ENCODE measurements at regions not wholly inside any gene's neighbourhood (a gene's known extent, or its start where the extent isn't known, plus 50 kb on each side); places are given as distances from the start of the nearest gene placed in this dataset.
"Not testable (repeated sequence)": the region's sequence is repeated elsewhere in the genome, so short reads cannot be mapped to it uniquely, and the experiment has no call there.

DNA sequence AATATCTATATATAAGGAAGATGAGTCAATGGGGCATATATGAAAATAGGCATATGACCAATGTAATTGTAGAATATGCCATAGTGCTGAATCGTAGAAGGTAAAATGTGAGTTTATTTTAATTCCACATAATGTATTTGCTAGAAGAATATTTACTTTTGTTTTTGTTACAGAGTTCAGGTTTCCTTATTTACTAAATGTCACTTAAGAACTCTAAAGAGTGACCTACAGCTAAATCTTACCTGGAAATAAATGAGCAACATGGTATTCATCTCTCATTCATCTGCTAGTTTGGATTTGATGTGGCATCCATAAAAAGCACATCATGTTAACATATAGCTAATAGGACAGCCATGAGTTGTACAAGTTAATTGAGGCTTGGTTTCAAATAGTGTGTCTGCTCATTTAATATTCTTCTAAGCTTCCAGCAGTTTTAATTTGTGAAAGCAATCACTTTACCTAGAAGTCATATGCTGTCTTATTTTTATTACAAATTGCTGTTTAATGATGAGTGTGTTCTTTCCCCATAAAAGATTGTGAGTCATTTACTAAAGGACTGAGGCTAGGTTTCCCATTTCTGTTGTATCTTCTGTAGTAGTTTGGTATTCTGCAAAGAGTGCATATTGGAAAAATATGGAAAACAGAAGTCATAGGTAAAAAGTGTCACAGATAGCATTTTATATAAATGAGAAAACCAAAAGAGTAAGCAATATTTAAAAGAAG is 222.1 kb upstream of the POU1F1 start:
- DNase-seq (ENCODE audit: low spot score in 2 of 2), result no peak
- H3K9me3 ChIP-seq, result no peaks in the 10 kb centered on the region
- in situ Hi-C loops (cut with MboI; ENCODE audit: low sequenced_read_pairs), result no loop called here
- no peaks in the 10 kb centered on the region for H3K36me3 ChIP-seq (replicated peaks)
- no peaks in the 10 kb centered on the region for H3K4me1 ChIP-seq
- peaks cover 3% of the 10 kb centered on the region; the same call in 1 of the 2 replicates for H3K27me3 ChIP-seq (ENCODE audit: low read depth)
- no peak overlapping the region for H3K4me3 ChIP-seq

DNA sequence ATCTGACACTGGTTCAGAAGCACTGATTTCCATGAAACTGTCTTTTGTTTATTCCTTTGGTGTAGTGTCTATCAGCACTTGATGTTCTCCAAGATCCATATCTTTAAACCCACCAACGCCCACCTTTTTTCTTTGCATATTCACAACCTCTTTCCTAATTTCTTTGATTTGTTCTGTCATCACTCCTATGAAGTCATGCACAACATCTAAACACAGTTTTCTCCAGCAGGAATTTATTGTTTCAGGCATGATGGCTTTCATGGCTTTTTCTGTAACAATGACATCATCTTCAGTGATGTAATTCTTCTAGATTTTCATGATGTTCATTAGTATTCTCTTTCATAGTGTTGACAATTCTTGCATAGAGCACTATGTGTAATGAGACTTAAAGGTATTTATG is 219.6 kb upstream of the POU1F1 start:
- Histone ChIP-seq H3K4me3 (no peak overlapping the region), H3K9me3 (no peaks in the 10 kb centered on the region), H3K4me1 (no peaks in the 10 kb centered on the region), H3K27me3 (ENCODE audit: low read depth) (peaks cover 3% of the 10 kb centered on the region; the same call in 1 of the 2 replicates), H3K36me3 (replicated peaks) (no peaks in the 10 kb centered on the region)
- in situ Hi-C loops (cut with MboI; ENCODE audit: low sequenced_read_pairs), result no loop called here
- DNase-seq (ENCODE audit: low spot score in 2 of 2), result no peak

DNA sequence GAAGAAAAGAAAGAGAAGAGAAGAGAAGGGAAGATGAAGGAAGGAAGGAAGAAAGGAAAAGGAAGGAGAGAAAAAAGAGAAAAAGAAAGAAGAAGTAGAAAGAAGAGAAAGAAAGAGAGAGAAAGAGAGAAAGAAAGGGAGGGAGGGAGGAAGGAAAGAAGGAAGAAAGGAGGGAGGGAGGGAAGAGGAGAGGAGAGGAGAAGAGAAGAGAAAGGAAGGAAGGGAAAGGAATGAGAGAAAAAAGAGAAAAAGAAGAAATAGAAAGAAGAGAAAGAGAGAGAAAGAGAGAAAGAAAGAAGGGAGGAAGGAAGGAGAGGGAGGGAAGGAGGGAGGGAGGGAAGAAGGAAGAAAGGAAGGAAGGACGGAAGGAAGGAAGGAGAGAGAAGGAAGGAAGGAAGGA is 217.9 kb upstream of the POU1F1 start:
- Histone ChIP-seq H3K4me3 (no peak overlapping the region), H3K27me3 (ENCODE audit: low read depth) (peaks cover 11% of the 10 kb centered on the region), H3K4me1 (no peaks in the 10 kb centered on the region), H3K36me3 (replicated peaks) (no peaks in the 10 kb centered on the region), H3K9me3 (no peaks in the 10 kb centered on the region)
- in situ Hi-C loops (cut with MboI; ENCODE audit: low sequenced_read_pairs), result no loop called here
- DNase-seq (ENCODE audit: low spot score in 2 of 2), result no peak

DNA sequence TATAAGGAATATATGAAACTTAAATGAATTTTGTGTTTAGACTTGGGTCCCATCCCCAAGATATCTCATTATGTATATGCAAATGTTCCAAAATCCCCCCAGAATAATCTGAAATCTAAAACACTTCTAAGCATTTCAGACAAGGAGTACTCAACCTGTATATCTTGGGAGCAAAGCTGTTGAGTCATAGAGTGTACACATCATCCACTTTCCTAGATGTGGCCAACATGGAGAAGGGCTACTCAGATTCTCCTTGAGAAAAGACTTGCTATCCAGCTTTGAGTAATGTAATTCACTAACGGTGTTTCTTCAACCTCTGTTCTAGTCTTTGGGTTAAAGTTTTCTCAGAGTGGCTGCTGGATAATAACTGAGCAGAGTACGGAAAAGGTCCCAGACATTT is 215.5 kb upstream of the POU1F1 start:
- in situ Hi-C loops (cut with MboI; ENCODE audit: low sequenced_read_pairs), result no loop called here
- peaks cover 8% of the 10 kb centered on the region for H3K27me3 ChIP-seq (ENCODE audit: low read depth)
- H3K9me3 ChIP-seq, result no peaks in the 10 kb centered on the region
- no peaks in the 10 kb centered on the region for H3K36me3 ChIP-seq (replicated peaks)
- no peaks in the 10 kb centered on the region for H3K4me1 ChIP-seq
- DNase-seq (ENCODE audit: low spot score in 2 of 2), result no peak
- H3K4me3 ChIP-seq, result no peak overlapping the region

DNA sequence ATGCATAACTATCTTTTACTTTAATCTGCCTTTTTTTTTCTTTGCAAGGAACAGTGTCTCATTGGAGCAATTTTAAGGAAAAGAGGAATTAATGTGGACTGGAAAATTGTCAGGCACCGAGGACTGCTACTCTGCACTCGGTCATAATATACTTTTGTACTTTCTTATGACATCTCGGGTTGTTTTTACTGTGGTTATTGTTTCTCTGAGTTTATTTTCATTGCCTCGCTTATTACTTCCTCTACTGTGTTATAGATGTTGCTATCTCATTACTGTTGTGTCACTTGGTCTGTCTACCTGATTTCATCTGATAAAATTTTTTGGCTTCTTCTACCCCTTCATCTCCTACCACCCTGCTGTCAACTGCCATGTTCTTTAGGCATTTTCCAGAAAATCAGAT is 213.5 kb upstream of the POU1F1 start:
- Histone ChIP-seq H3K4me1 (no peaks in the 10 kb centered on the region), H3K9me3 (no peaks in the 10 kb centered on the region), H3K27me3 (ENCODE audit: low read depth) (peaks cover 8% of the 10 kb centered on the region), H3K4me3 (no peak overlapping the region), H3K36me3 (replicated peaks) (no peaks in the 10 kb centered on the region)
- in situ Hi-C loops (cut with MboI; ENCODE audit: low sequenced_read_pairs), result no loop called here
- DNase-seq (ENCODE audit: low spot score in 2 of 2), result no peak

DNA sequence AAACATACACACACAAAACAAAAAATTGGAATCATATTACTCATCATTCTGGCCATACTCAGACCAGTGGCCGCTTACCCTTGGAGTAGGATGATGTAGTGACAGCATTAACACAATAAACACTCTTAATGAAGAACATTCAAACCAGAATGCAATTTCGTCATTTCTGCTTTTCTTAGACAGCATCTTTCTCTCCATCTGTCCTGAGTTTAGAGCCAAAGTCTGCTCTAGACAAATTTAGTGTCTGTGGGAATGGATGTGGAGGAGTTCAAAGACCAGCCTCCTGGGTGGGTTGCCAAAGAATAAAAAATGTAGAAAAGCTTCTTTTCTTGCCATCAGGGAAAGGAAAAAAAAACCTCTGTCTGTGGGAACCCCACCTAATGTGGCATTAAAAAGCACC is 212.4 kb upstream of the POU1F1 start:
- Histone ChIP-seq H3K9me3 (no peaks in the 10 kb centered on the region), H3K4me3 (no peak overlapping the region), H3K4me1 (no peaks in the 10 kb centered on the region), H3K36me3 (replicated peaks) (no peaks in the 10 kb centered on the region), H3K27me3 (ENCODE audit: low read depth) (peaks cover 8% of the 10 kb centered on the region)
- in situ Hi-C loops (cut with MboI; ENCODE audit: low sequenced_read_pairs), result no loop called here
- no peak for DNase-seq (ENCODE audit: low spot score in 2 of 2)

DNA sequence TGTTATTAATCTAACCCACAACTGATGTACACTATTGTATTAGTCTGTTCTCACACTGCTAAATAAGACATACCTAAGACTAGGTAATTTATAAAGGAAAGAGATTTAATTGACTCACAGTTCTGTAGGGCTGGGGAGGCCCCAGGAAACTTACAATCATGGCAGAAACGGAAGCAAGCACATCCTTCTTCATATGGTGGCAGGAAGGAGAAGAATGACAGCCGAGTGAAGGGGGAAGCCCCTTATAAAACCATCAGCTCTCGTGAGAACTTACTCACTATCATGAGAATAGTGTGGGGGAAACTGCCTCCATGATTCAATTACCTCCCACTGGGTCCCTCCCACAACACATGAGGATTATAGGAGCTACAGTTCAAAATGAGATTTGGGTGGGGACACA is 210.3 kb upstream of the POU1F1 start:
- H3K9me3 ChIP-seq; H3K4me1 ChIP-seq; H3K27me3 ChIP-seq (ENCODE audit: low read depth); DNase-seq (ENCODE audit: low spot score in 2 of 2); H3K4me3 ChIP-seq; in situ Hi-C loops (cut with MboI; ENCODE audit: low sequenced_read_pairs); H3K36me3 ChIP-seq (replicated peaks): not testable (repeated sequence)

DNA sequence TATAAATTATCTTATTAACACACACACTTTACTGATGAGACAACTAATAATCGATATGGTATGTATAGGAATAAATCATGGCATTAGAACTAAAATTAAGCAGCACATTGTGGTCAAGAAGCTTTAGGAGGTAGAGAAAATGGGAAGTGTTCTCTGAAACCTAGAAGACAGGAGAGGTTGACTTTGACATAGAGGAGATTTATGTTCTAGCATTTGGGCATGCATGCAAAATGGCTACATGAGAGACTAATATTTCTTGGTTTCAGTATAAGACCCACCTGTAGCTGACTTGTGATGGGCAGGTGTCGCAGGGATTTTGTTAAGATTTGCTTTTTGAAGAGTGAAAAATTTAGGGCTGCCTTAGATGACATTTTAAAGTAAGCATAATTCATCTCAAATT is 209.7 kb upstream of the POU1F1 start:
- Histone ChIP-seq H3K4me3 (no peak overlapping the region), H3K4me1 (no peaks in the 10 kb centered on the region), H3K27me3 (ENCODE audit: low read depth) (peaks cover 8% of the 10 kb centered on the region), H3K9me3 (no peaks in the 10 kb centered on the region), H3K36me3 (replicated peaks) (no peaks in the 10 kb centered on the region)
- in situ Hi-C loops (cut with MboI; ENCODE audit: low sequenced_read_pairs), result no loop called here
- DNase-seq (ENCODE audit: low spot score in 2 of 2), result no peak

DNA sequence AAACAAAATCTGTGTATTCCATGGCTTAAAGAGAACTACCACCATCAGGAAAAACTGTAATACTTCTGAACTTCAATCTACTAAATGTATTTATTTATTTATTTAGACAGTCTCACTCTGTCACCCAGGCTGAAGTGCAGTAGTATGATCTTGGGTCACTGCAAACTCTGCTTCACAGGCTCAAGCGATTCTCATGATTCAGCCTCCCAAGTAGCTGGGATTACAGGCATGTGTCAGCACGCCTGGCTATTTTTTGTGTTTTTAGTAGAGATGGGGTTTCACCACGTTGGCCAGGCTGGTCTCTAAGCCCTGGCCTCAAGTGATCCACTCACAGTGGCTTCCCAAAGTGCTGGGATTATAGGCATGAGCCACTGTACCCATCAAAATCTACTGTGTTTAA is 202.3 kb upstream of the POU1F1 start:
- in situ Hi-C loops (cut with MboI; ENCODE audit: low sequenced_read_pairs), result no loop called here
- H3K9me3 ChIP-seq, result no peaks in the 10 kb centered on the region
- no peaks in the 10 kb centered on the region for H3K27me3 ChIP-seq (ENCODE audit: low read depth)
- no peaks in the 10 kb centered on the region for H3K36me3 ChIP-seq (replicated peaks)
- no peak for DNase-seq (ENCODE audit: low spot score in 2 of 2)
- H3K4me3 ChIP-seq, result no peak overlapping the region
- H3K4me1 ChIP-seq, result no peaks in the 10 kb centered on the region

DNA sequence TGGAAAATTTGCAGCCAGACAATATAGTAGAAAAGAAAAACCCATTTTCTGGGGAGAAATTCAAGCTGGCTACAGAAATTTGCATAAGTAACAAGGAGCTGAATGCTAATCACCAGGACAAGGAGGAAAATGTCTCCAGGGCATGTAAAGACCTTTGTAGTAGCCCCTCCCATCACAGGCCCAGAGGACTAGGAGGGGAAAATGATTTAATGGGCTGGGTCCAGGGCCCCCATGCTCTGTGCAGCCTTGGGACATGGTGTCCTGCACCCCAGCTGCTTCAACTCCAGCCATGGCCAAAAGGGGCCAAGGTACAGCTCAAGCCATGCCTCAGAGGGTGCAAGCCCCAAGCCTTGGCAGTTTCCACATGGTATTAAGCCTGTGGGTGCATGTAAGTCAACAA is 197.6 kb upstream of the POU1F1 start:
- DNase-seq (ENCODE audit: low spot score in 2 of 2), result no peak
- no peaks in the 10 kb centered on the region for H3K27me3 ChIP-seq (ENCODE audit: low read depth)
- in situ Hi-C loops (cut with MboI; ENCODE audit: low sequenced_read_pairs), result no loop called here
- no peaks in the 10 kb centered on the region for H3K9me3 ChIP-seq
- H3K36me3 ChIP-seq (replicated peaks), result no peaks in the 10 kb centered on the region
- H3K4me1 ChIP-seq, result no peaks in the 10 kb centered on the region
- no peak overlapping the region for H3K4me3 ChIP-seq

DNA sequence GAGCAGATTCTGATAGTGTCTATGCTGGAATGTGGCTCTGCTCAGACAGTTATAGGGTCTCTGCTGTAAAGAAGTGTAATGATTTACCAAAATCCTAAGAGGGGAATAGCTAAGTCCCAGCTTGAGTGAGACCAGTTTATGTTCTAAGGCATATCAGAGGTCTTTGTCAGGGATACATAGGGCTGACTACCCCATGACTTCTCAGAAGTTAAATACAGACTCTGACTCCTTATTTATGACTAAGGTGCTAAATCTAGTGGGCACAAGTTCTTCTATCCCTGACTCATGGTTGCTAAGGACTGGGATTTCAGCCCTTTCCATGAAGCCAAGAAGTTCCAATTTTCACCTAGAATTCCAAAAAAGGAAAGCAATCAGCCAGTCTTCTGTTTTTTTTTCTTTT is 192.6 kb upstream of the POU1F1 start:
- Histone ChIP-seq H3K36me3 (replicated peaks) (no peaks in the 10 kb centered on the region), H3K4me3 (no peak overlapping the region), H3K4me1 (no peaks in the 10 kb centered on the region), H3K27me3 (ENCODE audit: low read depth) (no peaks in the 10 kb centered on the region), H3K9me3 (no peaks in the 10 kb centered on the region; the same call in 1 of the 2 replicates)
- no peak for DNase-seq (ENCODE audit: low spot score in 2 of 2)
- in situ Hi-C loops (cut with MboI; ENCODE audit: low sequenced_read_pairs), result no loop called here

DNA sequence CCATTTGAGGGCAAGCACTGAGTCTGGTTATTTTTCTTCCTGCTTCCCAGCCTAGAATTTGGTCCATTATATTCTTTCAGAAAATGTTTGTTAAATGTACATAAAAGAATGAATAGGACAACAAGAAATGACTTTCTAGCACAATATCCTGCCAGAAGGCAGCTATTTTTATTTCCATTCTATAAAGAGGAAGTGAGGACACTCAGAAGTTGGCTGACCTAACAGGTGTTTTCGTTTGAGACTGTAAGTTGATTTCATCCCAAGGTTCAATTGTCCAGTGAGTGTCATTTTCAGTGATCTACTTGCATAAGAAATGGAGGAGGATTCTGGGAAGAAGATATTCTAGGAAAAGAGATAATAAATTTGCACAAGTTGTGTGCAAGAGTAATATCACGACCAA is 191.9 kb upstream of the POU1F1 start:
- no peak overlapping the region for H3K4me3 ChIP-seq
- in situ Hi-C loops (cut with MboI; ENCODE audit: low sequenced_read_pairs), result no loop called here
- no peaks in the 10 kb centered on the region; the same call in 1 of the 2 replicates for H3K9me3 ChIP-seq
- H3K36me3 ChIP-seq (replicated peaks), result no peaks in the 10 kb centered on the region
- no peaks in the 10 kb centered on the region for H3K27me3 ChIP-seq (ENCODE audit: low read depth)
- H3K4me1 ChIP-seq, result no peaks in the 10 kb centered on the region
- DNase-seq (ENCODE audit: low spot score in 2 of 2), result no peak

DNA sequence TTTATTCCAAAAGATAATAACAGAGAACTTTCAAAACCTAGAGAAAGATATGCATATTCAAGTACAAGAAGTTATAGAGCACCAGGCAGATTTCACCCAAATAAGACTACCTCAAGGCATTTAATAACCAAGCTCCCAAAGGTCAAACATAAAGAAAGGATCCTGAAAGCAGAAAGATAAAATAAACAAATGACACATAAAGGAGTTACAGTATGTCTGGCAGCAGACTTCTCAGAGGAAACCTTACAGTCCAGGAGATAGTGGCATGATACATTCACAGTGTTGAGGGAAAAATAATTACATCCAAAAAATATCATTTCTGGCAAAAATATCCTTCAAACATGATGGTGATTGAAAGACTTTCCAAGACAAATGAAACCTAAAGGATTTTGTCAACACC is 185.8 kb upstream of the POU1F1 start:
- no peak for DNase-seq (ENCODE audit: low spot score in 2 of 2)
- Histone ChIP-seq H3K4me1 (no peaks in the 10 kb centered on the region), H3K36me3 (replicated peaks) (no peaks in the 10 kb centered on the region), H3K9me3 (no peaks in the 10 kb centered on the region; the same call in 1 of the 2 replicates), H3K27me3 (ENCODE audit: low read depth) (no peaks in the 10 kb centered on the region), H3K4me3 (no peak overlapping the region)
- in situ Hi-C loops (cut with MboI; ENCODE audit: low sequenced_read_pairs), result no loop called here

DNA sequence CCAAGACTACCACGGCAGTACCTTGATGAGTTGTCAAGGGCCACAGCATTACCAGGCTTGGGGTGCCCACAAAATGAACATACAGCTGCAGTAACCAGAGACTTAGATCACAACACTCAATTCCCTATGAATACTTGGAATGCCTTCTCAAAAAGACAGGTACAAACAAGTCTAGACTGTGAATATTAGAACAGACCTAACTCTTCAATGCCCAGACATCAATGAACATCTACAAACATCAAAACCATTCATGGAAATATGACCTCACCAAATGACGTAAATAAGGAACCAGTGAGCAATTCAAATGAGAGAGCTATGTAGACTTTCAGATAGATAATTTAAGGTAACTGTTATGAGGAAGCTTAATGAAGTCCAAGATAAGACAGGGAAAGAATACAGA is 185.1 kb upstream of the POU1F1 start:
- Histone ChIP-seq H3K9me3 (no peaks in the 10 kb centered on the region; the same call in 1 of the 2 replicates), H3K27me3 (ENCODE audit: low read depth) (no peaks in the 10 kb centered on the region), H3K4me3 (no peak overlapping the region), H3K36me3 (replicated peaks) (no peaks in the 10 kb centered on the region), H3K4me1 (no peaks in the 10 kb centered on the region)
- DNase-seq (ENCODE audit: low spot score in 2 of 2), result no peak
- in situ Hi-C loops (cut with MboI; ENCODE audit: low sequenced_read_pairs), result no loop called here

DNA sequence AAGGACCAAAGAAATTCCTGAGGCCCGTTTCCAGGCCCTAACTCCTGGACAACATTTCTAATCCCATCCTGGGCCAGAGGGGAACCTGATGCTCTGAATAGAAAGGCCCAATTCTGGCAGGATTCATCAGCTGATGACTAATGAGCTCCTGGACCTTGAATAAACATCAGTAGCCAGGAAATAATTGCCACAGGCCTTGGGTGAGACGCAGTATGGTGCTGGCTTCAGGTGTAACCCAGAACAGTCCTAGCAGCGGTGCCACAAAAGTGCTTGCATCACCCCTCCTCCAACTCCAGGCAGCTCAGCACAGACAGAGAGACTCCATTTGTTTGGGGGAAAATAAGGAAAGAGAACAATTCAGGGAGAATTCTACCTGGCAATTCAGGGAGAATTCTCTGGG is 184.7 kb upstream of the POU1F1 start:
- no peaks in the 10 kb centered on the region for H3K4me1 ChIP-seq
- in situ Hi-C loops (cut with MboI; ENCODE audit: low sequenced_read_pairs), result no loop called here
- no peaks in the 10 kb centered on the region for H3K27me3 ChIP-seq (ENCODE audit: low read depth)
- DNase-seq (ENCODE audit: low spot score in 2 of 2), result no peak
- no peaks in the 10 kb centered on the region; the same call in 1 of the 2 replicates for H3K9me3 ChIP-seq
- no peaks in the 10 kb centered on the region for H3K36me3 ChIP-seq (replicated peaks)
- no peak overlapping the region for H3K4me3 ChIP-seq
